ENCODE measurements at regions not wholly inside any gene's neighbourhood (a gene's known extent, or its start where the extent isn't known, plus 50 kb on each side); places are given as distances from the start of the nearest gene placed in this dataset.
A peak's percentile ranks its signal among the peaks of the same experiment; 100 is the strongest.

- Mint-ChIP-seq H3K9me3 (ENCODE audit: low read depth, unreplicated experiment) (peaks cover 3% of the 10 kb centered on the region), H3K27me3 (ENCODE audit: unreplicated experiment) (no peaks in the 10 kb centered on the region), H3K27ac (ENCODE audit: unreplicated experiment) (no peak overlapping the region), H3K4me3 (ENCODE audit: low read depth, unreplicated experiment) (no peak overlapping the region), H3K36me3 (ENCODE audit: insufficient read depth, unreplicated experiment) (no peaks in the 10 kb centered on the region), H3K4me1 (ENCODE audit: low read depth, unreplicated experiment) (peaks cover 3% of the 10 kb centered on the region)
- TF ChIP-seq CTCF (IDR thresholded peaks at IDR 0.05; ENCODE audit: unreplicated experiment): no peak
- intact Hi-C loops (cut with micrococcal nuclease; ENCODE audit: unreplicated experiment): no loop called here
- BruUV-seq (replicated peaks): no TSS peak
- CTCF ChIA-PET: no interaction called here
- DNase-seq: no peak
These were observed 244.7 kb upstream of the FGGY start for GRCh38 chr1:59052166-59052590.

GRCh38 chr1:59054172-59054571 is 242.7 kb upstream of the FGGY start:
- Mint-ChIP-seq H3K27ac (ENCODE audit: unreplicated experiment) (no peak overlapping the region), H3K4me1 (ENCODE audit: low read depth, unreplicated experiment) (peaks cover 14% of the 10 kb centered on the region), H3K36me3 (ENCODE audit: insufficient read depth, unreplicated experiment) (no peaks in the 10 kb centered on the region), H3K27me3 (ENCODE audit: unreplicated experiment) (no peaks in the 10 kb centered on the region), H3K4me3 (ENCODE audit: low read depth, unreplicated experiment) (no peak overlapping the region), H3K9me3 (ENCODE audit: low read depth, unreplicated experiment) (peaks cover 3% of the 10 kb centered on the region)
- no peak for TF ChIP-seq CTCF (IDR thresholded peaks at IDR 0.05; ENCODE audit: unreplicated experiment)
- CTCF ChIA-PET: no interaction called here
- intact Hi-C loops (cut with micrococcal nuclease; ENCODE audit: unreplicated experiment): no loop called here
- no peak for DNase-seq
- no TSS peak for BruUV-seq (replicated peaks)

- H3K36me3 Mint-ChIP-seq (ENCODE audit: insufficient read depth, unreplicated experiment): no peaks in the 10 kb centered on the region
- H3K27ac Mint-ChIP-seq (ENCODE audit: unreplicated experiment): no peak overlapping the region
- no peak for TF ChIP-seq CTCF (IDR thresholded peaks at IDR 0.05; ENCODE audit: unreplicated experiment)
- no peak overlapping the region for H3K4me3 Mint-ChIP-seq (ENCODE audit: low read depth, unreplicated experiment)
- CTCF ChIA-PET: interaction anchor here (0.5 kb wide), 1 partner anchor 147 kb away, joined by 6 read pairs; no protein-coding TSS in a partner anchor
- intact Hi-C loops (cut with micrococcal nuclease; ENCODE audit: unreplicated experiment): no loop called here
- peaks cover 3% of the 10 kb centered on the region for H3K9me3 Mint-ChIP-seq (ENCODE audit: low read depth, unreplicated experiment)
- no peak for DNase-seq
- peaks cover 16% of the 10 kb centered on the region for H3K4me1 Mint-ChIP-seq (ENCODE audit: low read depth, unreplicated experiment)
- no TSS peak for BruUV-seq (replicated peaks)
- H3K27me3 Mint-ChIP-seq (ENCODE audit: unreplicated experiment): no peaks in the 10 kb centered on the region
These were observed 240.8 kb upstream of the FGGY start for GRCh38 chr1:59055908-59056719.

GRCh38 chr1:59057211-59057694 is 239.6 kb upstream of the FGGY start:
- no peak overlapping the region for H3K27ac Mint-ChIP-seq (ENCODE audit: unreplicated experiment)
- peaks cover 3% of the 10 kb centered on the region for H3K9me3 Mint-ChIP-seq (ENCODE audit: low read depth, unreplicated experiment)
- TF ChIP-seq CTCF (IDR thresholded peaks at IDR 0.05; ENCODE audit: unreplicated experiment): no peak
- intact Hi-C loops (cut with micrococcal nuclease; ENCODE audit: unreplicated experiment): no loop called here
- no peaks in the 10 kb centered on the region for H3K27me3 Mint-ChIP-seq (ENCODE audit: unreplicated experiment)
- H3K4me3 Mint-ChIP-seq (ENCODE audit: low read depth, unreplicated experiment): no peak overlapping the region
- H3K4me1 Mint-ChIP-seq (ENCODE audit: low read depth, unreplicated experiment): peaks cover 27% of the 10 kb centered on the region
- BruUV-seq (replicated peaks): no TSS peak
- DNase-seq: peak; percentile 46
- CTCF ChIA-PET: interaction anchor here (0.5 to 0.8 kb wide), 2 partner anchors 14 to 258 kb away, joined by 4 read pairs; no protein-coding TSS in a partner anchor
- no peaks in the 10 kb centered on the region for H3K36me3 Mint-ChIP-seq (ENCODE audit: insufficient read depth, unreplicated experiment)

All from Calu3 (cell line).